Bone marrow (tissue), 2 donors: ENCODE measurements at regions not wholly inside any gene's neighbourhood (a gene's known extent, or its start where the extent isn't known, plus 50 kb on each side); places are given as distances from the start of the nearest gene placed in this dataset.
"Not testable (repeated sequence)": the region's sequence is repeated elsewhere in the genome, so short reads cannot be mapped to it uniquely, and the experiment has no call there.

Experiments
- DNase-seq, 2 donors: peaks; one replicate each; lab custom pipeline; 2025; lab: John Stamatoyannopoulos, UW

GRCh38 chr16:52729731-52730130, 182.8 kb upstream of the TOX3 start:
- DNase-seq = no peak

DNA sequence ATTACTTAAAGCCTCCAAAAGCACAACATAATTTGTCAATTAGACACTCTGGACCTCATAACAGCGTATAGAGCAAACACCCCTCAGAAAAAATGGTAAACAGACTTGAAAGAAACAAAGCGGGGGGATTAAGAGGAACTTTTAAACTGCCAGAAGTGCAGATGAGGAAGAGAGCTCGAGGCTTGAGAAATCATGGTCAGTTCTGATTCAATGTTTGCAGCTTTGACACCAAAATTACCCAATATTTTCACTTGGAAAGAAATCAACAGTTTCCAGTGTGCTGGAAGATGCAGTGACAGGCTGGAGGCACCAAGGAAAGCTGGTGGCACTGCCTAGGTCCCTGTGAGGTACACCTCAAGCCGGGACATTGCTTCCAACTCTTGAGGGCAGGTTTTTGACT, 180.9 kb upstream of the TOX3 start:
- no peak for DNase-seq

- DNase-seq = no peak
Measured at GRCh38 chr16:52727441-52727840, 180.5 kb upstream of the TOX3 start.

- DNase-seq = no peak
Measured at GRCh38 chr16:52725461-52725860, 178.5 kb upstream of the TOX3 start.

- no peak for DNase-seq
Measured at GRCh38 chr16:52725043-52725442, 178.1 kb upstream of the TOX3 start.

- DNase-seq = no peak
Measured at GRCh38 chr16:52721331-52721730, 174.4 kb upstream of the TOX3 start.

- no peak for DNase-seq
Measured at GRCh38 chr16:52718046-52718445, 171.1 kb upstream of the TOX3 start.

DNA sequence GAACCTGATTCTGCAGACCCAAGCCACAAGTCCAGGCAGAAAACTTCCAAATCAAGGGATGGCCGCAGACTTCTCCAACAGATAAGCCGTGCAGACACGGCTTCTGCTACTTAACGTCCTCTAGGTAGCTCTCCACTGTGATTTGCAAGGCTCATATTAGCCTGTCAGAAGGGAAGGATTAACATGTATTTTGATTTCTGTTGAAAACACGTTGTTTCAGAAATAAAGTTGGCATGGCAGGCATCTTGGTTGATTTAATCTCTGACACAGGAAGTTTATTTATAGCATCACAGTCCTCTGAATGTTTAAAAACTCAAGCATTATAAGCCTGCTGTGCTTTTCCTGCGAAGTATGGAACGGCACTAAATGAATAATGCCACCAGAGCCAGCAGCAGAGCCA, 166.8 kb upstream of the TOX3 start:
- DNase-seq = no peak

- DNase-seq = no peak
Measured at GRCh38 chr16:52709306-52709705, 162.4 kb upstream of the TOX3 start.

DNA sequence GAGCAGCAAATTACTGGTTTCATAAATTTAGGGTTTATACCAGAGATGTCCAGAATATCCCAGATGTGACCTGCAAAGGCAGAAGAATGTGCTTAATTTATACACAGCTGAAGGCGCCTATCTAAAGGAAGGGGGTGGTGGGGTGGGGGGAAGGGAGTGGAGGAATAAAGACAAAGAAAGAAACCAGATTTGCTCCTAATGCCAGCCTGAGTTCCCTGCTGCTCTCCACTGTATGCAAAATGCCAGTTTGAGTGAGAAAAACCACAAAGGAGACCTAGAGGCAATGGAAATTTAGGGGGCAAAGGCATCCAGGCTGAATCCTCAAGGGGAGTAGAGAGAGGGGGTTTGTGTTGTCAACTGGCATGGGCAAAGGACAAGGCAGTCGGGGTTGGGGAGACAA, 161.5 kb upstream of the TOX3 start:
- DNase-seq = no peak

GRCh38 chr16:52707676-52708337, 160.9 kb upstream of the TOX3 start:
- no peak for DNase-seq

DNA sequence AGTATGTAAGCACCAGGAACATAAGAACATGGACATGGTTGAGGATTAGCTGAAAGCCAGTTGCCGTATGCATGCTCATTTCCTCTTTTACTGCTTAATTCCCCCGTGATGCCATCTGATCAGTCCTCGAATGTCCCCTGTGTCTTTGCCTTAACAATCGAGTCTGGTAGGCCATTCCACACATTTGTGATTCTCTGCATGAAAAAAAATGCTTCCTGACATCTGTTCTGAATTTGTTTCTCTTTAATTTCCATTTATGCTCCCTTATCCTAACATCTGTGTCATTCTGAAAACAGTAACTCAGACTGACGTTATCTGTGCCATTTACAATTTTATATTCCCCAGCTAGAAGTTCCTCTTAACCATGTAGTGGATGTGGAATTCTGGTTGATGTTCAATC, 158.2 kb upstream of the TOX3 start:
- DNase-seq = no peak

DNA sequence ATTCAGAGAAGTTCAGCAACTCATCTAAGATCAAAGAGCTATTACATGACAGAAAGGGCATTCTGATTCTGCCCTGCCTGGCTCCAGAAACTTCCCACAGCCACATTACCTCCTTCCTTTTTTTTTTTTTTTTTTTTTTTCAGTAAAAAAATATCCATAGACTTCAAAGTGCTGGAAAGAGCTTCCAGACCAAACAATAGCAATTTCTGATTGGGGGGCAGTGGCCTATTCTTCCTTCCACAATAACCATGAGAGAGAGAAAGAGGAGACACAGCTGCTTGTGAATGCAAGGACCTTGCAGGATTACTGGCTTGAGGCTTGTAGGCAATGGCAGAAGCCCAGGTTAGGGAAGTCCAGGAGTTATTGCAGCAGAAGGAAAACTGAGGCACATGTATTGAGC, 151.0 kb upstream of the TOX3 start:
- no peak for DNase-seq

GRCh38 chr16:52696126-52696525, 149.2 kb upstream of the TOX3 start:
- no peak for DNase-seq

- no peak for DNase-seq
Measured at GRCh38 chr16:52690468-52690867, 143.5 kb upstream of the TOX3 start.

- no peak for DNase-seq
Measured at GRCh38 chr16:52680993-52681392, 134.1 kb upstream of the TOX3 start.

DNA sequence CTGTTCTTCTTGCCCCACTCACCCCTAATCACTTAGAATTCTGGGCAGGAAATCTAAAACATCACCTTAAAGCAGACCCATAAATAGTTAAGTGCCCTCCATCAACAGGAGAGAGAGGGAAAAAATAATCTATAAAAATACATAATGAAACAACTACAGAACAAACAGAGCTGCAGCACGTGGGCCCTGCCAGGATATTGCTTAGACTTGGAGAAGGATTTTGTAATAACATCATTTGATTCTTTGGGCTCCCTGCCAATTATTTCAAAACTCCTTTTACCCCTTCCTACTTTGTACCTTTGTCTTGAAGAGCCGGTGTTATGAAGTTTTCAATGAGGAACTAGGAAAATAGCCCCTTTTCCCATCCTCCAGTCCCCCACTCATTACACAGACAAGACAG, 130.6 kb upstream of the TOX3 start:
- DNase-seq = no peak

DNA sequence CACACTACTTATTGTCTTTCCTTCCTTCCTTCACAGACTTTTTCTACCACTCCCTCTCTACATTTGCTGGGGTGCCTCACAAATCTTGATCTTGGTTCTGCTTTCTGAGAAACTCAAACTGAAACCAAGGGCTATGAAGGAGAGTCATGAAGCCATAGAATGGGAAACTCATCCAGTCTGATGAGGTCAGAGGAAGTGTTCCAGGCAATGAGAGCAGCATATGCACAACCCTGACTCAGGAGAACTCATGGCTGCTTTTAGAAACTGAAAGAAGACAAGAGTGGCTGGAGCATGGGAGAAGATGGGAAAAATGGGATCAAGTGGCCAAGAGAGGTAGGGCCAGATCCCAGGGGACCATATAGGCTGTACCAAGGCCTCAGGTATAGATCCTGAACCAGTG, 130.0 kb upstream of the TOX3 start:
- no peak for DNase-seq

DNA sequence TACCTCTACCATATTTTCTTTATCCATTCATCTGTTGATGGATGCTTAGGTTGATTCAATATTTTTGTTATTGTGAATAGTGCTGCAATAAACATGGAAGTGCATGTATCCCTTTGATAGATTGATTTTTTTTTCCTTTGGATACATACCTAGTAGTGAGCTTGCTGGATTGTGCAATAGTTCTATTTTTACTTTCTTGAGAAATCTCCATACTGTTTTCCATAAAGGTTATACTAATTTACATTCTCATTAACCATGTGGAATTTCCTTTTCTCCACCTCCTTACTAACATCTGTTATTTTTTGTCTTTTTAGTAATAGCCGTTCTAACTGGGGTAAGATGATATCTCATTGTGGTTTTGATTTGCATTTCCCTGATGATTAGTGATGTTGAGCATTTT, 124.6 kb upstream of the TOX3 start:
- DNase-seq = no peak

- no peak for DNase-seq
Measured at GRCh38 chr16:52657924-52658323, 111.0 kb upstream of the TOX3 start.

GRCh38 chr16:52655916-52656315, 109.0 kb upstream of the TOX3 start:
- DNase-seq = not testable (repeated sequence)

- DNase-seq = not testable (repeated sequence)
Measured at GRCh38 chr16:52655156-52655555, 108.2 kb upstream of the TOX3 start.

DNA sequence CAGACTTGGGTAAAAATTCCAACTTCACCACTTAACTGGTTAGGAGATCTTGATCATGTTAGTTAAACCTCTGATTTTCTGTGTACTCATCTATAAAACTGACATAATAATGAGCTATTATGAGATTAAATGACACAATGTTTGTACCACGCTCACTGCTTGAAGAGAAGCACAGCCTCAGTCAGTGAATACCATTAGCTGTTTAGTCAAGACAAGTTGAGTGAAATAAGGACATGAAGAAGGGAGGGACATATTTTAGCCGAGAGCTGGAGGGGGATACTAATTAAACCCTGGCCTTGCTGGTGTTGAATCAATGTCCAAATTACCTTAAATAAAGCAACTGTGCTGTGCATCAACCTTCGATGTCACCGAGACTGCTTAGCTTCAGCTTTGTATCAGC, 105.1 kb upstream of the TOX3 start:
- DNase-seq = no peak

- no peak for DNase-seq
Measured at GRCh38 chr16:52650789-52651188, 103.8 kb upstream of the TOX3 start.

GRCh38 chr16:52650318-52650717, 103.4 kb upstream of the TOX3 start:
- DNase-seq = no peak
